ENCODE measurements at regions not wholly inside any gene's neighbourhood (a gene's known extent, or its start where the extent isn't known, plus 50 kb on each side); places are given as distances from the start of the nearest gene placed in this dataset.

DNA sequence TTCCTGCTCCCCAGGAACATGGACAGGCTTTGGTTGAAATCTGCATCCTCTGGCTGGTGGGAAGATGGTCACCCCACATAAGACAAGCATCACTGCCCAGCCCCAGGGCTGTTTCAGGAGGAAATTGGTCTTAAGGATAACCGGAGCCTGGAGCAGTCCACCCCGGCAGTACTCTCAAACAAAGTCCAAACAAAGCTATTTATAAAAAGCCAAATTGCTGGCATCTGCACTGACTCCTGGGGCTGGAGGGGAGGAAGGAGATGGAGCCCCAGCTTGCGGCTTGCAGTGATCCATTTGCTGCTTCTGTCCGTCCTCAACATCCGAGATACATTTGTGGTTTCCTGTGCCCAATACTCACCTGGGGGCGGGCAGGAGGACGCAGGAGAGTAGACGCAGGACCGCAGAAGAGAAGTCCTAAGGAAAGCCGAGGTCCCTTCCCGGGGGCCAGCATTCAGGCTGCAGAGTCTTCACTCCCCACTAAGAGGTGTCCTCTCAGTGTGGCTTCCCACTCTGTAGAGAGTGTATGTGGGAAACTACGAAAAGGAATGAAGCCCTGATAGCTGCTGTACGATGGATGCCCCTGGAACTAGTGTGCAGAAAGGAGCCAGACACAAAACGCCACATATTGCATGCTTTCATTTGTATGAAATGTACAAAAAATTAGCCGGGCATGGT is 107.3 kb upstream of the FGF3 start:
- no peak for DNase-seq (ENCODE audit: low spot score)
- POLR2A ChIA-PET, result no interaction called here
- Histone ChIP-seq H3K36me3 (replicated peaks in 1 of 2; ENCODE audit: control insufficient read depth in 1 of 2, insufficient read depth in 2 of 2, low read length in 2 of 2) (no peaks in the 10 kb centered on the region), H3K9ac (ENCODE audit: insufficient read depth, low read depth, low read length) (no peak overlapping the region), H3K4me3 (replicated peaks in 1 of 3; ENCODE audit: insufficient read depth in 1 of 3, low read depth in 2 of 3, low read length in 3 of 3) (no peak overlapping the region), H3K9me3 (ENCODE audit: low read length) (no peaks in the 10 kb centered on the region), H4K20me1 (ENCODE audit: insufficient read depth, low read length) (no peaks in the 10 kb centered on the region), H3K27ac (ENCODE audit: extremely low read length, insufficient read depth, low read length) (no peak overlapping the region), H2AFZ (ENCODE audit: low read length) (no peak overlapping the region), H3K4me2 (ENCODE audit: low read depth, low read length) (no peak overlapping the region), H3K4me1 (ENCODE audit: insufficient read depth, low read length) (no peaks in the 10 kb centered on the region), H3K79me2 (ENCODE audit: insufficient read depth, low read length) (no peaks in the 10 kb centered on the region), H3K27me3 (ENCODE audit: control insufficient read depth in 1 of 2, insufficient read depth in 2 of 2, low read length in 2 of 2) (peaks cover 9 to 41% of the 10 kb centered on the region in 2 experiments; a peak in 3 of 5 replicates)
- CTCF ChIA-PET (ENCODE audit: low intra/inter-chr PET ratio, low total read pairs), result no interaction called here
- no peak for ATAC-seq
- no TSS peak for BruUV-seq (replicated peaks)
- intact Hi-C loops (cut with micrococcal nuclease; ENCODE audit: unreplicated experiment), result no loop called here
- 26% methylated on average over 14 of the region's 15 CpGs for WGBS (ENCODE audit: low lambda C conversion rate)
- TF ChIP-seq, protein P1, sequence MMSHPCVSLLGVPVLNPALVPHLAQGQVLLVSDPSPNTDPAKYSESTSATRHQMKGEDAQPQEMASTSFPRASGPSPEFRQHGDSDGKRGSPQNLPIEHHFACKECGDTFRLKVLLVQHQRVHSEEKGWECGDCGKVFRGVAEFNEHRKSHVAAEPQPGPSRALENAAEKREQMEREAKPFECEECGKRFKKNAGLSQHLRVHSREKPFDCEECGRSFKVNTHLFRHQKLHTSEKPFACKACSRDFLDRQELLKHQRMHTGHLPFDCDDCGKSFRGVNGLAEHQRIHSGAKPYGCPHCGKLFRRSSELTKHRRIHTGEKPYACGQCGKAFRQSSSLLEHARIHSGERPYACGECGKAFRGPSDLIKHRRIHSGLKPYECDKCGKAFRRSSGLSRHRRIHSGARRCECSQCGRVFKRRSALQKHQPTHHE (CRISPR knock-in tag; IDR thresholded peaks at IDR 0.05; ENCODE audit: borderline replicate concordance), result no peak
- in situ Hi-C loops (cut with HindIII; ENCODE audit: extremely low pct_ligation_motif_present, low pct_unique_long_range_greater_than_20kb), result no loop called here
- no peak for FAIRE-seq

DNA sequence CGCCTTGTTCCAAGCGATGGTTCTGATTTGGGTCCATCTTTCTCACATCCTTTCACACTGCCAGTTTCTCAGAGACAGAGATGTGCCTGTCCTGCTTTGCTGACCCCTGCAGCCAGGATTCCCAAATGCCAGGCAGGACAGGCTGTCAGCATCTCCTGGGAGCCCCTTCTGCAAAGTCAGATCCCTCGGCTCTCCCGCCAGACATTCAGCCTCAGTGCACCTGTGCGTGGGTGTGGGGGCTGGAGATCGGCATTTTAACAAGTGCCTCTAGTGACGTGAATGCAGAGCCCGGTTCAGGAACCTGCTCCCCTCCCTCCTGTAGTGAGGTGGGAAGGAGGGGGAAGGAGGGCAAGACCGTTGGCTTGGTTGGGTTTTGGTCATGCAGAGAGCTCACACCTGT is 108.9 kb upstream of the FGF3 start:
- Histone ChIP-seq H4K20me1 (ENCODE audit: insufficient read depth, low read length) (no peaks in the 10 kb centered on the region), H3K4me3 (replicated peaks in 1 of 3; ENCODE audit: insufficient read depth in 1 of 3, low read depth in 2 of 3, low read length in 3 of 3) (no peak overlapping the region), H3K27ac (ENCODE audit: extremely low read length, insufficient read depth, low read length) (no peak overlapping the region), H3K4me2 (ENCODE audit: low read depth, low read length) (no peak overlapping the region), H2AFZ (ENCODE audit: low read length) (no peak overlapping the region), H3K36me3 (replicated peaks in 1 of 2; ENCODE audit: control insufficient read depth in 1 of 2, insufficient read depth in 2 of 2, low read length in 2 of 2) (no peaks in the 10 kb centered on the region), H3K4me1 (ENCODE audit: insufficient read depth, low read length) (no peaks in the 10 kb centered on the region), H3K9me3 (ENCODE audit: low read length) (no peaks in the 10 kb centered on the region), H3K27me3 (ENCODE audit: control insufficient read depth in 1 of 2, insufficient read depth in 2 of 2, low read length in 2 of 2) (peaks cover 10 to 48% of the 10 kb centered on the region in 2 experiments; a peak in 3 of 5 replicates), H3K79me2 (ENCODE audit: insufficient read depth, low read length) (no peaks in the 10 kb centered on the region), H3K9ac (ENCODE audit: insufficient read depth, low read depth, low read length) (no peak overlapping the region)
- WGBS (ENCODE audit: low lambda C conversion rate), result 13% methylated on average over 7 of the region's 9 CpGs
- FAIRE-seq (no peak), DNase-seq (ENCODE audit: low spot score) (no peak), ATAC-seq (no peak)
- in situ Hi-C loops (cut with HindIII; ENCODE audit: extremely low pct_ligation_motif_present, low pct_unique_long_range_greater_than_20kb) (no loop called here), intact Hi-C loops (cut with micrococcal nuclease; ENCODE audit: unreplicated experiment) (no loop called here)
- BruUV-seq (replicated peaks), result no TSS peak
- CTCF ChIA-PET (ENCODE audit: low intra/inter-chr PET ratio, low total read pairs), result no interaction called here
- POLR2A ChIA-PET, result no interaction called here
- TF ChIP-seq CEBPB (IDR thresholded peaks at IDR 0.05; ENCODE audit: borderline replicate concordance, low read depth, low read length) (no peak), NCOA2 (CRISPR knock-in tag; IDR thresholded peaks at IDR 0.05) (no peak), HNRNPH1 (optimal IDR thresholded peaks at IDR 0.05; ENCODE audit: low read depth, low read length) (no peak), KDM6A (CRISPR knock-in tag; IDR thresholded peaks at IDR 0.05; ENCODE audit: low read depth) (no peak)
- TF ChIP-seq, protein P2, sequence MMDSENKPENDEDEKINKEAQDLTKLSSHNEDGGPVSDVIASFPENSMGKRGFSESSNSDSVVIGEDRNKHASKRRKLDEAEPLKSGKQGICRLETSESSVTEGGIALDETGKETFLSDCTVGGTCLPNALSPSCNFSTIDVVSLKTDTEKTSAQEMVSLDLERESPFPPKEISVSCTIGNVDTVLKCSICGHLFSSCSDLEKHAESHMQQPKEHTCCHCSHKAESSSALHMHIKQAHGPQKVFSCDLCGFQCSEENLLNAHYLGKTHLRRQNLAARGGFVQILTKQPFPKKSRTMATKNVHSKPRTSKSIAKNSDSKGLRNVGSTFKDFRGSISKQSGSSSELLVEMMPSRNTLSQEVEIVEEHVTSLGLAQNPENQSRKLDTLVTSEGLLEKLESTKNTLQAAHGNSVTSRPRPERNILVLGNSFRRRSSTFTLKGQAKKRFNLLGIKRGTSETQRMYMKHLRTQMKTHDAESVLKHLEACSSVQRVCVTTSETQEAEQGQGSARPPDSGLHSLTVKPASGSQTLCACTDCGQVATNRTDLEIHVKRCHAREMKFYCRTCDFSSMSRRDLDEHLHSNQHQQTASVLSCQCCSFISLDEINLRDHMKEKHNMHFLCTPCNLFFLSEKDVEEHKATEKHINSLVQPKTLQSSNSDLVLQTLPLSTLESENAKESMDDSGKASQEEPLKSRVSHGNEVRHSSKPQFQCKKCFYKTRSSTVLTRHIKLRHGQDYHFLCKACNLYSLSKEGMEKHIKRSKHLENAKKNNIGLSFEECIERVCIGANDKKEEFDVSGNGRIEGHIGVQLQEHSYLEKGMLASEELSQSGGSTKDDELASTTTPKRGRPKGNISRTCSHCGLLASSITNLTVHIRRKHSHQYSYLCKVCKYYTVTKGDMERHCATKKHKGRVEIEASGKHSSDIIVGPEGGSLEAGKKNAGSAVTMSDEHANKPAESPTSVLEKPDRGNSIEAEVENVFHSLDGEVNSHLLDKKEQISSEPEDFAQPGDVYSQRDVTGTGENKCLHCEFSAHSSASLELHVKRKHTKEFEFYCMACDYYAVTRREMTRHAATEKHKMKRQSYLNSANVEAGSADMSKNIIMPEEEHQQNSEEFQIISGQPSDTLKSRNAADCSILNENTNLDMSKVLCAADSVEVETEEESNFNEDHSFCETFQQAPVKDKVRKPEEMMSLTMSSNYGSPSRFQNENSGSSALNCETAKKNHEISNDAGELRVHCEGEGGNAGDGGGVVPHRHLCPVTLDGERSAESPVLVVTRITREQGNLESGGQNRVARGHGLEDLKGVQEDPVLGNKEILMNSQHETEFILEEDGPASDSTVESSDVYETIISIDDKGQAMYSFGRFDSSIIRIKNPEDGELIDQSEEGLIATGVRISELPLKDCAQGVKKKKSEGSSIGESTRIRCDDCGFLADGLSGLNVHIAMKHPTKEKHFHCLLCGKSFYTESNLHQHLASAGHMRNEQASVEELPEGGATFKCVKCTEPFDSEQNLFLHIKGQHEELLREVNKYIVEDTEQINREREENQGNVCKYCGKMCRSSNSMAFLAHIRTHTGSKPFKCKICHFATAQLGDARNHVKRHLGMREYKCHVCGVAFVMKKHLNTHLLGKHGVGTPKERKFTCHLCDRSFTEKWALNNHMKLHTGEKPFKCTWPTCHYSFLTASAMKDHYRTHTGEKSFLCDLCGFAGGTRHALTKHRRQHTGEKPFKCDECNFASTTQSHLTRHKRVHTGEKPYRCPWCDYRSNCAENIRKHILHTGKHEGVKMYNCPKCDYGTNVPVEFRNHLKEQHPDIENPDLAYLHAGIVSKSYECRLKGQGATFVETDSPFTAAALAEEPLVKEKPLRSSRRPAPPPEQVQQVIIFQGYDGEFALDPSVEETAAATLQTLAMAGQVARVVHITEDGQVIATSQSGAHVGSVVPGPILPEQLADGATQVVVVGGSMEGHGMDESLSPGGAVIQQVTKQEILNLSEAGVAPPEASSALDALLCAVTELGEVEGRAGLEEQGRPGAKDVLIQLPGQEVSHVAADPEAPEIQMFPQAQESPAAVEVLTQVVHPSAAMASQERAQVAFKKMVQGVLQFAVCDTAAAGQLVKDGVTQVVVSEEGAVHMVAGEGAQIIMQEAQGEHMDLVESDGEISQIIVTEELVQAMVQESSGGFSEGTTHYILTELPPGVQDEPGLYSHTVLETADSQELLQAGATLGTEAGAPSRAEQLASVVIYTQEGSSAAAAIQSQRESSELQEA (CRISPR knock-in tag; IDR thresholded peaks at IDR 0.05; ENCODE audit: not compliant biosample characterization), result no peak

All from HepG2 (cell line).